ENCODE measurements at regions not wholly inside any gene's neighbourhood (a gene's known extent, or its start where the extent isn't known, plus 50 kb on each side); places are given as distances from the start of the nearest gene placed in this dataset.
"Not testable (repeated sequence)": the region's sequence is repeated elsewhere in the genome, so short reads cannot be mapped to it uniquely, and the experiment has no call there.

DNA sequence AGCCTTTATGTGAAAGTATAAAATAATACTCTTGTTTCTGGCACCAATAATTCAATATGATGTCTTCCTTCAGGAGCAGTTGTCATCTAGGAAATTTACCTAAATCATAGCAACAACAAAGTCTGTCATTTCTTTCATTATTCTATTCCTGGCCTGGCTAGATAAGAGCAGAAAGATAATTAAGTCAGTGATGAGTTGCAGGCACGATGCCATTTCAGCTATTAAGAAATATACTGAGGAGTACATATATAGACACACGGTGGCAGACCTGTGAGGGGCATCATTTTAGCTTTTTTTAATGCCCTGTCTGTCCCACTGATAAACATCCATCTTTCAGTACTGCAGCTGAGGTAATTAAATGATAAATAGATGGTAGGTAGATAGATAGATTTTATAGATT, 756.1 kb upstream of the EPHA7 start:
- DNase-seq, result no peak
- Histone ChIP-seq H3K9me3 (peaks cover 0 to 14% (median 0%) of the 10 kb centered on the region in 12 donors), H3K36me3 (no peaks in the 10 kb centered on the region), H3K27ac (no peak overlapping the region), H3K27me3 (no peaks in the 10 kb centered on the region), H3K4me3 (no peak overlapping the region), H3K4me1 (no peaks in the 10 kb centered on the region)
- TF ChIP-seq CTCF (IDR thresholded peaks at IDR 0.05) (no peak), POLR2A (IDR thresholded peaks at IDR 0.05) (no peak)
- WGBS, 4 donors, result 39 to 50% (median 45%) methylated on average over 2 of the region's 2 CpGs
- intact Hi-C loops (cut with DNase I), result no loop called here
- ATAC-seq, result no peak

DNA sequence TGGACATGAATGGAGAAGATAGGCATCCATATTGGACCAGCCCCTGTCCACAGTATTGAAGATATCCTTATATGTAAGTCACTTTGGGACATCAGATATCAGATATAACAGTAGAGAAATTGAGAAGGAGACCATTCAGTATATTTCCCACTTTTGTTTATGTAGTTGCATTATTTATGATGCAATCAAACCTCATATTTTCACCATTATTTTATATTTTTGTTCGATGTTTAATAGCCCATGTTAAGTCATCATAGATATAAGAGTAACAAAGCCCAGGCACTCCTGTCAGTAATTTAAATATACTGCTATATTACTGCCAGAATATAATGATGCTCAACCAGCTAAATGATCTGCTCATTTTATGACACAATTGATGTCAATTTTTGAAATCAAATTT, 744.5 kb upstream of the EPHA7 start:
- H3K27ac ChIP-seq, result no peak overlapping the region
- 89 to 93% (median 92%) methylated on average over 1 of the region's 1 CpG for WGBS, 4 donors
- ATAC-seq (no peak), DNase-seq (no peak)
- no peak for TF ChIP-seq POLR2A (IDR thresholded peaks at IDR 0.05)
- no peak for TF ChIP-seq CTCF (IDR thresholded peaks at IDR 0.05)
- H3K36me3 ChIP-seq, result no peaks in the 10 kb centered on the region
- H3K4me3 ChIP-seq, result no peak overlapping the region
- peaks cover 0 to 8% (median 0%) of the 10 kb centered on the region in 12 donors for H3K9me3 ChIP-seq
- intact Hi-C loops (cut with DNase I), result no loop called here
- no peaks in the 10 kb centered on the region for H3K4me1 ChIP-seq
- H3K27me3 ChIP-seq, result no peaks in the 10 kb centered on the region

GRCh38 chr6:94150886-94151285, 731.5 kb upstream of the EPHA7 start:
- Histone ChIP-seq H3K9me3 (peaks cover 0 to 3% (median 0%) of the 10 kb centered on the region in 12 donors), H3K36me3 (no peaks in the 10 kb centered on the region), H3K4me3 (no peak overlapping the region), H3K4me1 (no peaks in the 10 kb centered on the region), H3K27ac (no peak overlapping the region), H3K27me3 (no peaks in the 10 kb centered on the region)
- ATAC-seq, result no peak
- intact Hi-C loops (cut with DNase I), result no loop called here
- DNase-seq, result no peak
- TF ChIP-seq POLR2A (IDR thresholded peaks at IDR 0.05) (no peak), CTCF (IDR thresholded peaks at IDR 0.05) (no peak)
- WGBS, 4 donors, result 57 to 86% (median 82%) methylated on average over 2 of the region's 2 CpGs

DNA sequence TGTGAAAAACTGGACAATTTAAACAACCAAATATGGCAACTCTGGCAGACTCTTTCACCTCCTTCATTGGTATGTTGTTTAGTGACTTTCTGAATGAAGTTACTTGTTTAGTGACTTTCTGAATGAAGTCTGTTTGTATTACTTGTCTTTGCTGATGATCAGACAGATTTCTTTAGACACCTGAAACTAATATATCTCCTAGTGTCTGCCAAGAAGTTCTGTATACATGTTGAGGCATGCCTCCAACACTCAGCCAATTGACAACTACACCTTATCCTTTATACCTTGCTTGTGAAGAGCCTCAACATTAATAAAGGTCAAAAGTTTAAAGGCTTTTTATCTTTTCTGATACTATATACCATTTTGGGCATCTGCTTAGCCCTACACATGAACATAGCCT, 725.4 kb upstream of the EPHA7 start:
- TF ChIP-seq CTCF (IDR thresholded peaks at IDR 0.05), result no peak
- TF ChIP-seq POLR2A (IDR thresholded peaks at IDR 0.05), result no peak

GRCh38 chr6:94137178-94137577, 717.8 kb upstream of the EPHA7 start:
- H3K27me3 ChIP-seq; ATAC-seq; H3K36me3 ChIP-seq; H3K9me3 ChIP-seq; H3K4me1 ChIP-seq; DNase-seq; H3K4me3 ChIP-seq; H3K27ac ChIP-seq; intact Hi-C loops (cut with DNase I): not testable (repeated sequence)
- WGBS, 4 donors, result 87 to 90% (median 88%) methylated on average over 11 of the region's 11 CpGs

More for the DNA sequence above, 725.4 kb upstream of the EPHA7 start:
- Histone ChIP-seq H3K9me3 (peaks cover 0 to 5% (median 0%) of the 10 kb centered on the region in 12 donors), H3K27me3 (no peaks in the 10 kb centered on the region), H3K4me1 (no peaks in the 10 kb centered on the region), H3K27ac (no peak overlapping the region), H3K36me3 (no peaks in the 10 kb centered on the region), H3K4me3 (no peak overlapping the region)
- intact Hi-C loops (cut with DNase I), result no loop called here
- ATAC-seq (no peak), DNase-seq (no peak)

Data from heart left ventricle (tissue), 16 donors.